HG02763 (cell line): ENCODE measurements at regions not wholly inside any gene's neighbourhood (a gene's known extent, or its start where the extent isn't known, plus 50 kb on each side); places are given as distances from the start of the nearest gene placed in this dataset.
"Not testable (repeated sequence)": the region's sequence is repeated elsewhere in the genome, so short reads cannot be mapped to it uniquely, and the experiment has no call there.

Experiments
- ATAC-seq: cut with Tn5 transposase; IDR thresholded peaks from one replicate; pipeline ENCODE4 v1.9.1; 2021; ENCODE audit warnings: mild to moderate bottlenecking, moderate library complexity; ENCODE audit not compliant: unreplicated experiment

- no peak for ATAC-seq
Measured at GRCh38 chr3:162370141-162370540, 873.5 kb downstream of the OTOL1 start.

DNA sequence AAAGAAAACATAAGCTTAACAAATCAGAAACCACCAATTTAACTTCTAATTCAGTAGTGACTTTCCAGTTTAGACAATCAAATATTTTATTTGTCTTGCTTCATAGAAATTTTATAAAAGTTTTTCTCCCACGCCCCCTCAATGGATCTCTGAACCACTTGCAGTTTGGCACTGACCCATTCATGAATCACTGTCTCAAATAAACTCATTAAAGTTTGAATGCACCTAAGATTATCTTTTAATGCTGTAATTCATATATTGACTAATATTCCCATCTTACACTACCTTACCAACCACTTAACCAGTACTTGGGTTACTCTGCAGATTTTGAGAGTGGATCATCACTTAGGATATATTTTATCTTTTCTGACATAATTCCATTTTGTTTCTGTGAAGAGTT is 880.2 kb downstream of the OTOL1 start:
- no peak for ATAC-seq

- ATAC-seq = no peak
Measured at GRCh38 chr3:162377608-162378007, 881.0 kb downstream of the OTOL1 start.

DNA sequence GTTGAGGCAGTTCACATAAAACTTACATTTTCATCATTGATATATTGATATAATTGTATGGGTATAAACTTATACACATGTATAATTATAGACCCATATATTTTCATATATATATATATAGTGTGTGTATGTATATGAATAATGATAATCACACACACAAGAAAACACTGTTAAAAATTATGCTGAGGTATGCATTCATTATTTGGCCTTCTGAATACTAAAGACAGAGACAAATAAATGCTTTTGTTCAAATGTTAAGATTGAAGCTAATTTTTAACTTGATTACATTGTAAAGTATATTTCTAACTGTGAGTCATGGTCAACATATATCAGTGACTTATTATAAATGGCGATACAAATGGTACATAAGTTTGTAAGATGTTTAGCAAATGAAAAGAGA is 888.8 kb downstream of the OTOL1 start:
- ATAC-seq = no peak

- no peak for ATAC-seq
Measured at GRCh38 chr3:162390891-162391290, 894.3 kb downstream of the OTOL1 start.

GRCh38 chr3:162391301-162391700 is 894.7 kb downstream of the OTOL1 start:
- no peak for ATAC-seq

DNA sequence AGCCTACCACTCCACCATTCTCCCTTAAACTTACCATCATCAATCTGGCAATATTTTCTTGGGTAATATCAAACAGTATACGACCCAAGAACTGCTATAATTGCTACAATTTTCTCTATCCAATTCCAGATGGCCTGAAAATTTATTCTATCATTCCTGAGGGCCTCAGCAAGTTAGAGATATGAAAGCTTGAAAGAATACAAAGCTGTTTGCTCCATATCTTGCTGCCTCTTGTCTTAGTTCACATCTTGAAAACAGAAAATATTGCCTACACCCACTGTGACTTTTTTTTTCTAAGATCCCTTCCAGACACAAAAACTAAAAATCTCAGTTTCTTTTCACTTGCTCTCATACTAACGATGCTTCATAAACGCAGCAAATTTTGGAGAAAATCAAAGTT is 898.9 kb downstream of the OTOL1 start:
- no peak for ATAC-seq

DNA sequence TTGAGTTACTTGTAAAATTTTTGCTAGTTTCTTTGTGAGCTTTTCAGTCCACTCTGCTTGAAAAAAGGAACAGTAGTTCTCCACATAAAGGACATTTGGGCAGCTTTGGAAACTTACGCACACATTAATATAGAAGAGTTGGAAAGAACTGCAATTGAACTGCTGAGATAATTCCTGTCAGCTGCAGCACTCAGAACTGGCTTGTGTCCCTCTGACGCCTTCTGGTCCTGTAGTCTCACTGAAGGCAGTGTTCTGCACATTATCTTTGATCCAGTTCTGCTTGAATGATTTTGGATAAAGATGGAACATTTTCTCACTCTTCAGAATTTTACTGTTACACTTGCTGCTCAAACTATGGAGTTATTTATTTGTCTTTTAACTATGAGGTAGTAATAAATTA is 901.9 kb downstream of the OTOL1 start:
- ATAC-seq = no peak

GRCh38 chr3:162400697-162401096 is 904.1 kb downstream of the OTOL1 start:
- no peak for ATAC-seq

- ATAC-seq = not testable (repeated sequence)
Measured at GRCh38 chr3:162411556-162411955, 914.9 kb downstream of the OTOL1 start.

DNA sequence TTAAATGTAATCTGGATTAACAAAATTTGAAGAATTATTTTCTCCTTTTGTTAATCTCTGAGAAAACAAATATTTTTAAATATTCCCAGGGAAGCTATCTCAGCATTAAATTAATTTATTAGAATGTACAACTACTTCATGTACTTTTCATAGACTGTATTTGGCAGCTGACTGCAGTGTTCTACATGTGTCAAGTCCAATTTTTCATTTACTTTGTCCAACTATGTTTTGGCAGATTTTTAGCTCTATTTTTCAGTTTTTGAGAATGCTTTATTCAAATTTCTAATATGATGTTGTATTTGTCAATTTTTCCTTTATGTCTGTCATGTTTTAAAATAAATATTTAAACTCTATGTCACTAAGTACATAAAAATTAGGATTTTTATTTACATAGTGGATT is 925.1 kb downstream of the OTOL1 start:
- no peak for ATAC-seq

DNA sequence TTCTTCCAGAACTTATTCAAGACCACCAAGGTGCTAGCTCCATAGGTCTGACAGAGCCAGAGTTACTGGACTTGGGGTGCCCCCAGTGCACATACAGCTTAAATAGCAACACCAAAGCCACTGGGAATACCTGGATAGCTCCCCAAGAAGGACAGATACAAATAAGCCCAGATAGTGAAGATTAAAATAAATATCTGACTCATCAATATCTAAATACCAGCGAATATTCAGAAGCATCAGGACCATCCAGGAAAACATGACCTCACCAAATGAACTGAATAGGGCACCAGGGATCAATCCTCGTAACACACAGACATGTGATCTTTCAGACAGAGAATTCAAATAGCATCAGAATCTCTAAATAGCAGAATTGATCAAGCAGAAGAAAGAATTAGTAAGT is 931.6 kb downstream of the OTOL1 start:
- ATAC-seq = no peak

DNA sequence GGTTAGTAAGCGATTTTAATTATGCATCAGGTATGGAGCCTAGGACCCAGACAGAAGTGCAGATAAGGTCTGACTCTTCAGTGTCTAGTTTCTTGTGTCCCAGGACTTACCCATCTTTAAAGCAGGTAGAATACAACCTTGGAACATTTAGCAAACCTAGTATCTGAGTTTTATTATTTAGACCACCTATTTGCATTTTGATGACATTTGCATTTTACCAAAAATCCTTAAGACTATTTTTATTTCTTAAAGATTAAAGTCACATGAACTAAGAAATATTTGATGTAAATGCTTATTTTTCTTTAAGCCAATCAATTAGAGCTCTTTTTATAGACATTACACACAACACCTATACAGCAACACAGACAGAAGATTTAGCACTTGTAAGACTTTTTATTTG is 939.1 kb downstream of the OTOL1 start:
- no peak for ATAC-seq

DNA sequence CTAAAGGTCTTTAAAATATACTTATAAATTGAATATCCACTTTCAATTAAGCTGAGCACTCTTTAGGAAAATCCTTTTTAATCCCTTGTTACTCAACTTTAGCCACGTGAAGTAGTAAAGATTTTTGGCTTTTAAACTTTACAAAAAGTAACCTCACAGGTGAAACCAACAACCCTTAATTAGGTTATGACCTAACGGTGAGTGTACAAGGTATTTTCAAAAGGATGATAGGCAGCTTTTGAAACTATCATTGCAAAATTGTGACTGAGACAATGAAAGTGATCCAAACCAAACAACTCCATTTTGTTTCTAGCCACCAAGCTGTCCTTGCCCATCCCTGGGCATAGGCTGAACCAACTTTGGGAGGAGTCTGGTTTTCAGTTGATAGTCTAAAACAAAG is 940.2 kb downstream of the OTOL1 start:
- ATAC-seq = no peak

DNA sequence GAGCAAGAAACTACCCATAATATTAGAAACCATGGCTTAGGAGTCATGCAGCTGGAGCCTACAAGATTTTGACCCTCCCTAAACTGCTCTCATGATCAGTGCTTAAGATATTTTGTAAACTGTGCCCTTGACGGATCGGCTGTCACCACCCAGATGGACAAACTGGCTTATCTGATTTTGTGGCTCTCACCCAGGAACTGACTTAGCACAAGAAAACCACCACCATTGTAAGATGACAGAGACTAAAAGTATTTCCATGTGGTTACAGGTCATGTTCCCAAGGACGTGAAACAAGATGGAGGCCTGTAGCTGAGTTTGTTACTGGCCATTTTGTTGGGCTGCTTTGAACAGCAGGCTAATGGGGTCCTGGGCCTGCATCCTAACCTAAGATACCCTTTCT is 940.9 kb downstream of the OTOL1 start:
- no peak for ATAC-seq

- no peak for ATAC-seq
Measured at GRCh38 chr3:162441716-162442115, 945.1 kb downstream of the OTOL1 start.

DNA sequence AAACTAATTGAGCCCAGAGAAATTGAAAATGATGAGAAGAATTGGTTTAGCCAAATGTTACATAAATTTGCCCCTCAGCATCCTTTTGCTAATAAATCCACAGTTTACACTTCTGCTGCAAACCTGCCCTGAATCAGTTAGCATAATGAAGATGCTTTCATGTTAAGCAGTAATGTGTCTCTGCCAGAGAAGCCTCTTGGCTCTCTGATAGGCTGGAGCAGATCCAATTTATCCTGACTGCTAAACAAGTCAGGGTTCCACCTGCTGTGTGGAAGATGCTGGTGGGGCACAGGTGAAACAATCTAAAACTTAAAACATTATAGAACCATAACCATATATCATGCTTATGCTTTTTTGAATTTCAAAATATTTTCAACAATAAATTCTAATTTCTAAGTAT is 946.8 kb downstream of the OTOL1 start:
- no peak for ATAC-seq

GRCh38 chr3:162468791-162469190 is 972.2 kb downstream of the OTOL1 start:
- ATAC-seq = no peak

- ATAC-seq = no peak
Measured at GRCh38 chr3:162487138-162487537, 990.5 kb downstream of the OTOL1 start.

- no peak for ATAC-seq
Measured at GRCh38 chr3:162489853-162490252, 993.2 kb downstream of the OTOL1 start.

DNA sequence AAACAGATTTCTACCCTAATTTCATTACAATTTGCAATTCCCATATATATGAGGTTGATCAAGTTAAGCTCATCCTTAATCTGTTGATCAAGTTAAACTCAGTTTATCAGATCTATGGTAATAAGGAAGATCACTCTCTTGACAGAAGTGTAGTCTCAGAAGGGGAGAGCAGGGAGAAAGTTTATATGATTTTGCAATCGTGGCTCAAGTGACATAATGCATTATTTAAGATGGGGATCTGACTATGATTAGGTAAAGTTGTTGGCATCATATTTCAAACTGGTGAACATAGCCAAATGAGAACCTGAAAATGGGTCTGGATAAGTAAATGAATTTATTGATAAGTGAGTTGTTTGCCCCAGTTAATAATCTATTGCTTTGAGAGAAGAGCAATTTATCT is 995.3 kb downstream of the OTOL1 start:
- no peak for ATAC-seq

- ATAC-seq = no peak
Measured at GRCh38 chr3:162492446-162493081, 996.0 kb downstream of the OTOL1 start.

- no peak for ATAC-seq
Measured at GRCh38 chr3:162498626-162499025, 1002.0 kb downstream of the OTOL1 start.
